ENCODE measurements at regions not wholly inside any gene's neighbourhood (a gene's known extent, or its start where the extent isn't known, plus 50 kb on each side); places are given as distances from the start of the nearest gene placed in this dataset.

DNA sequence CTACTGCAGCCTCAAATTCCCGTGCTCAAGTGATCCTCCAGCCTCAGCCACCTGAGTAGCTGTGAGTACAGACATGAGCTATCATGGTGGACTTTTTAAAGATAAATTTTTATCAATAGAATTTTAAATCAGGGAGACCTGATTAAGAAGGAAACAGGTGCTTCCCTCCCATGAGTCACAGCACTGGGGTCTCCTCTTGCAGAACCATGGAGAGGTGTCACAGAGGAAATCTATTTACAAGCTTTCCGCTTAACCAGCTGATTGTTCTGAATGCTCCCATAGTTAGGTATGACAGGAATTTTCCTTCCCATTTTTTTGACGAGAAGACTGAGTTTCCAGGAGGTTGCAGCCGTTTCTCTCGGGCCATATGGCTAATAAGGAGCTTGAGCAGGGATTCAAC is 516.1 kb downstream of the MIAT start:
- ATAC-seq (no peak), DNase-seq (no peak)
- Histone ChIP-seq H3K27ac (no peak overlapping the region), H3K36me3 (no peaks in the 10 kb centered on the region), H3K27me3 (peaks cover 32% of the 10 kb centered on the region), H3K4me3 (no peak overlapping the region), H3K9me3 (no peaks in the 10 kb centered on the region), H3K4me1 (no peaks in the 10 kb centered on the region)
- intact Hi-C loops (cut with DNase I), result no loop called here
- TF ChIP-seq, protein P1, sequence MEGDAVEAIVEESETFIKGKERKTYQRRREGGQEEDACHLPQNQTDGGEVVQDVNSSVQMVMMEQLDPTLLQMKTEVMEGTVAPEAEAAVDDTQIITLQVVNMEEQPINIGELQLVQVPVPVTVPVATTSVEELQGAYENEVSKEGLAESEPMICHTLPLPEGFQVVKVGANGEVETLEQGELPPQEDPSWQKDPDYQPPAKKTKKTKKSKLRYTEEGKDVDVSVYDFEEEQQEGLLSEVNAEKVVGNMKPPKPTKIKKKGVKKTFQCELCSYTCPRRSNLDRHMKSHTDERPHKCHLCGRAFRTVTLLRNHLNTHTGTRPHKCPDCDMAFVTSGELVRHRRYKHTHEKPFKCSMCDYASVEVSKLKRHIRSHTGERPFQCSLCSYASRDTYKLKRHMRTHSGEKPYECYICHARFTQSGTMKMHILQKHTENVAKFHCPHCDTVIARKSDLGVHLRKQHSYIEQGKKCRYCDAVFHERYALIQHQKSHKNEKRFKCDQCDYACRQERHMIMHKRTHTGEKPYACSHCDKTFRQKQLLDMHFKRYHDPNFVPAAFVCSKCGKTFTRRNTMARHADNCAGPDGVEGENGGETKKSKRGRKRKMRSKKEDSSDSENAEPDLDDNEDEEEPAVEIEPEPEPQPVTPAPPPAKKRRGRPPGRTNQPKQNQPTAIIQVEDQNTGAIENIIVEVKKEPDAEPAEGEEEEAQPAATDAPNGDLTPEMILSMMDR (IDR thresholded peaks at IDR 0.05), result no peak

DNA sequence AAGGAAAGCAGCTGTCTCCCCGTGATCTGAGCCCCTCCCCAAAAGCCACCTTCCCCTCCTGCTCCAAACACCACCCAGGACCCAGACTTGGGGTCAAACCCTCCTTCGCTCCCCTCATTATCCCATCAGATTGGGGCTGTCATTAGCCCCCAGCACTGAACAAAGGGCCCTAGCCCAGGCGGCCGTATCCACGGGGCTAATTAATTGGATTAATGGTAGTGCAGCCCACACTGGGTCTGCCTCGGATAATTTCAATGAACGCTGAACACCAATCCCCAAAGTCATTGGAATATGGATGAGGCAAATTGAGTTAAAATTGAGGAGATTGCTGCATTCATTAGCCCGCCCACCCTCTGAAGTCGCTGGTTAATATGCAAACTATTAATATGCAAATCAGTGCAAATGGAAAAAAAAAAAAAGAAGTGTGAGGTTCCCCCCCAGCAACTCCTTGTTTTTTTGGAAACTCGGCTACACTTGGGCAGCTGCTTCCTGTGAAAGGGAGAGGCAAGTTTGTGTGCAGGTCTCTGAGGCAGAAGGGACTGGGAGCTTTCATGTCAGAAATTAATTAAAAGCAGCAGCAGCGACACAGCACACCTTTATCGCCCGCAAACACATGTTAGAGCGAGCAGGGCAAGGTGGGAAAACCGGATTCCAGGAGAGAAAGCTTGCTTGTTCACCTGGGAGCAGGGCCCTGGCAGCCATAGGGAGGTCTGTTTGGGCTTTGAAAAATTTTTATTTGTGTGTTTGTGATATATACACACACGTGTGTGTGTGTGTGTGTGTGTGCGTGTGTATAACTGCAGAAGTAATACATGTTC is 517.8 kb downstream of the MIAT start:
- H3K4me3 ChIP-seq, result no peak overlapping the region
- no peak for ATAC-seq
- TF ChIP-seq, protein P1 (IDR thresholded peaks at IDR 0.05), result no peak
- no peaks in the 10 kb centered on the region for H3K36me3 ChIP-seq
- DNase-seq, result no peak
- no peaks in the 10 kb centered on the region for H3K4me1 ChIP-seq
- peaks cover 32% of the 10 kb centered on the region for H3K27me3 ChIP-seq
- intact Hi-C loops (cut with DNase I), result no loop called here
- H3K27ac ChIP-seq, result no peak overlapping the region
- no peaks in the 10 kb centered on the region for H3K9me3 ChIP-seq

DNA sequence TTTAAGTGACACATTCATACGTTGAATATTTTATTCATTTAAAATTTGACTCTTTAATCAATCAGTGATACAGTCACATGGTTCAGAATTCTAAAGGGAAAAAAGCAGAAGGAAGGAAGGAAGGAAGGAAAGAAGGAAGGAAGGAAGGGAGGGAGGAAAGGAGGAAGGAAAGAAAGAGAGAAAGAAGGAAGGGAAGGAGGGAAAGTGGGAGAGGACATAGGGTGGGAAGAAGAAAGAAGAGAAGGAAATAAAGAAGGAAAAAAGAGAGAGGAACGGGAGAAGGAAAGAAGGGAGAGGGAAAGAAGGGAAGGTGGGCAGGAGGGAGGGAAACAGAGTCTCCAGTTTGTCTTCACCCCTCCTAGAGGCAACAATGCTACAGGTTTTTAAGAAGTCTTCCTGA is 518.6 kb downstream of the MIAT start:
- Histone ChIP-seq H3K4me1 (no peaks in the 10 kb centered on the region), H3K9me3 (no peaks in the 10 kb centered on the region), H3K27me3 (peaks cover 32% of the 10 kb centered on the region), H3K4me3 (no peak overlapping the region), H3K27ac (no peak overlapping the region), H3K36me3 (no peaks in the 10 kb centered on the region)
- ATAC-seq (no peak), DNase-seq (no peak)
- TF ChIP-seq, protein P1 (IDR thresholded peaks at IDR 0.05), result no peak
- intact Hi-C loops (cut with DNase I), result no loop called here

DNA sequence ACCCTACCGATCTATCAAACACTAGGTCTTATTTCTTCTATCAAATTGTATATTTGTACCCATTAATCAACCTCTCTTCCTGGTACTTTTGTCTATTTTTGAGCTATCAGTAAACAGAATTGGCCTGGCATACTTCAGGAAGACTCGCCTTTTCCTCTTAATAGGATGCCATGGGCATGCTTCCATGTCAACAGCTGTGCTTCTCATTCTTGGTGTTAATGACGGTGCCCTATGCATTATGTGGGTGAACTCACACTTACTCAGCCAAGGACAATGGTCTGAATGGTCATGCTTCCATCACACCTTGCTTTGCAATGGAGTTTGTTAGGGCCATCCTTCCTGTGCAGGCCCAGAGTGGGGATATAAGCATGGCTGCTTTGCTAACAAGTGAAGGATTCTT is 521.8 kb downstream of the MIAT start:
- no peaks in the 10 kb centered on the region for H3K9me3 ChIP-seq
- ATAC-seq, result no peak
- peaks cover 23% of the 10 kb centered on the region for H3K27me3 ChIP-seq
- H3K4me1 ChIP-seq, result no peaks in the 10 kb centered on the region
- H3K4me3 ChIP-seq, result no peak overlapping the region
- intact Hi-C loops (cut with DNase I), result no loop called here
- no peaks in the 10 kb centered on the region for H3K36me3 ChIP-seq
- TF ChIP-seq, protein P1 (IDR thresholded peaks at IDR 0.05), result no peak
- H3K27ac ChIP-seq, result no peak overlapping the region
- DNase-seq, result no peak

DNA sequence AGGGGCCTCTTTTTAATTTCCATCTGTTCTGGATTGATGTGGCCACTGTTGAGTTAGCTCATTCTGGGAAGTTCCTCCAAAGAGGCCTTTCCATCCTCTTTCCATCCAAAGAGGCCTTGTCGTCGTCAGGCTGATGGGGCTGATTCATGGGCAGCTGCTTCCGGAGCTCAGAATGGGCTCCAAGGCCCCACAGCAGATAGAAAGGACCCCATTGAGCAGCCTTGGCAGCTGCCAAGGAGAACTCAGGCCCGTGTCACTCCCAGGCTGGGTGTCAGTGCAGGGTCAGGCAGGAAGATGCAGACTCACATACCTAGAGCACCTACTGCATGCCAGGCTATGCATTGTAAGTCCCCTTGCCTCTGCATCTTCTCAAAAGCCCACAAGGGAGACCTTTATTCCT is 524.1 kb downstream of the MIAT start:
- TF ChIP-seq, protein P1 (IDR thresholded peaks at IDR 0.05), result no peak
- peaks cover 3% of the 10 kb centered on the region for H3K27me3 ChIP-seq
- intact Hi-C loops (cut with DNase I), result no loop called here
- no peaks in the 10 kb centered on the region for H3K9me3 ChIP-seq
- DNase-seq (no peak), ATAC-seq (no peak)
- no peak overlapping the region for H3K4me3 ChIP-seq
- H3K36me3 ChIP-seq, result no peaks in the 10 kb centered on the region
- H3K4me1 ChIP-seq, result no peaks in the 10 kb centered on the region
- H3K27ac ChIP-seq, result no peak overlapping the region
